ENCODE measurements at regions not wholly inside any gene's neighbourhood (a gene's known extent, or its start where the extent isn't known, plus 50 kb on each side); places are given as distances from the start of the nearest gene placed in this dataset.

GRCh38 chr5:2013301-2014057 lies 130.8 kb upstream of the IRX4 start:
- H3K36me3 ChIP-seq (ENCODE audit: insufficient read depth, low read length) = no peaks in the 10 kb centered on the region
- no peak overlapping the region for H2AFZ ChIP-seq (ENCODE audit: low read length)
- H3F3A ChIP-seq (ENCODE audit: insufficient read depth, low read length) = no peaks in the 10 kb centered on the region
- no peak overlapping the region for H3K27ac ChIP-seq (ENCODE audit: low read depth, low read length, poor library complexity, severe bottlenecking)
- H3K4me2 ChIP-seq (ENCODE audit: low read length) = no peak overlapping the region
- no peaks in the 10 kb centered on the region for H3K9me3 ChIP-seq (ENCODE audit: low read length)
- no peaks in the 10 kb centered on the region for H3K4me1 ChIP-seq (ENCODE audit: insufficient read depth, low read length, severe bottlenecking)
- H3K9ac ChIP-seq (ENCODE audit: low read length) = no peak overlapping the region
- no peaks in the 10 kb centered on the region for H3K9me2 ChIP-seq (ENCODE audit: low read depth, low read length)
- no peaks in the 10 kb centered on the region for H3K79me2 ChIP-seq (ENCODE audit: insufficient read depth, low read length)
- 0 out of 2 replicates have a peak, but pooled peaks cover 8% of the 10 kb centered on the region for H3K27me3 ChIP-seq (ENCODE audit: insufficient read depth, low read length)
- no peak overlapping the region for H3K4me3 ChIP-seq (ENCODE audit: low read depth, low read length, poor library complexity, severe bottlenecking)
- H4K20me1 ChIP-seq (ENCODE audit: insufficient read depth, low read length) = no peaks in the 10 kb centered on the region
- no peak for TF ChIP-seq EZH2 (IDR thresholded peaks at IDR 0.05; ENCODE audit: borderline replicate concordance, low read length)
- TF ChIP-seq, protein P1, sequence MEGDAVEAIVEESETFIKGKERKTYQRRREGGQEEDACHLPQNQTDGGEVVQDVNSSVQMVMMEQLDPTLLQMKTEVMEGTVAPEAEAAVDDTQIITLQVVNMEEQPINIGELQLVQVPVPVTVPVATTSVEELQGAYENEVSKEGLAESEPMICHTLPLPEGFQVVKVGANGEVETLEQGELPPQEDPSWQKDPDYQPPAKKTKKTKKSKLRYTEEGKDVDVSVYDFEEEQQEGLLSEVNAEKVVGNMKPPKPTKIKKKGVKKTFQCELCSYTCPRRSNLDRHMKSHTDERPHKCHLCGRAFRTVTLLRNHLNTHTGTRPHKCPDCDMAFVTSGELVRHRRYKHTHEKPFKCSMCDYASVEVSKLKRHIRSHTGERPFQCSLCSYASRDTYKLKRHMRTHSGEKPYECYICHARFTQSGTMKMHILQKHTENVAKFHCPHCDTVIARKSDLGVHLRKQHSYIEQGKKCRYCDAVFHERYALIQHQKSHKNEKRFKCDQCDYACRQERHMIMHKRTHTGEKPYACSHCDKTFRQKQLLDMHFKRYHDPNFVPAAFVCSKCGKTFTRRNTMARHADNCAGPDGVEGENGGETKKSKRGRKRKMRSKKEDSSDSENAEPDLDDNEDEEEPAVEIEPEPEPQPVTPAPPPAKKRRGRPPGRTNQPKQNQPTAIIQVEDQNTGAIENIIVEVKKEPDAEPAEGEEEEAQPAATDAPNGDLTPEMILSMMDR (IDR thresholded peaks at IDR 0.05; ENCODE audit: low read length) = no peak

DNA sequence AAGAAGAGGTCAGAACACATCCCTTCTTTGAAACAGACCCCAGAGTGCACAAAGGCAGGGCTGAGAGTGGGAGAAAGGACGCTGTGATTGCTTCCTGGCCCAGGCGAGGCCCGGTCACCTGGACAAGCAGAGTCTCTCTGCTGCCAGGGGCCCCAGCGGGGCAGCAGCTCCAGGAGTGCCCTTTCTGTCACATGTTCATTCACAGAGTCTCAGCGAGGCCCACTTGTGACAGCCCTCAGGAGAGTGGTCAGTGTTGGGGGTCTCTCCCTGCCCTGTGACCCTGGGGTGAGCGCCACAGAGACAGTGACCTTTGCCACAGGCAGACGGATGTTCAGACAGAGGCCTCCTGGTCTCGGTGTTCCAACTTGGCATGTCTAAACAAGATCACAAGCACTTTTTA lies 130.2 kb upstream of the IRX4 start:
- no peak overlapping the region for H3K27ac ChIP-seq (ENCODE audit: low read depth, low read length, poor library complexity, severe bottlenecking)
- H3K79me2 ChIP-seq (ENCODE audit: insufficient read depth, low read length) = no peaks in the 10 kb centered on the region
- no peaks in the 10 kb centered on the region for H3K36me3 ChIP-seq (ENCODE audit: insufficient read depth, low read length)
- no peak overlapping the region for H3K4me3 ChIP-seq (ENCODE audit: low read depth, low read length, poor library complexity, severe bottlenecking)
- TF ChIP-seq, protein P1 (IDR thresholded peaks at IDR 0.05; ENCODE audit: low read length) = no peak
- TF ChIP-seq EZH2 (IDR thresholded peaks at IDR 0.05; ENCODE audit: borderline replicate concordance, low read length) = no peak
- 0 out of 2 replicates have a peak, but pooled peaks cover 8% of the 10 kb centered on the region for H3K27me3 ChIP-seq (ENCODE audit: insufficient read depth, low read length)
- H3K9me2 ChIP-seq (ENCODE audit: low read depth, low read length) = no peaks in the 10 kb centered on the region
- H2AFZ ChIP-seq (ENCODE audit: low read length) = no peak overlapping the region
- H3K9me3 ChIP-seq (ENCODE audit: low read length) = no peaks in the 10 kb centered on the region
- H3K4me2 ChIP-seq (ENCODE audit: low read length) = no peak overlapping the region
- H3F3A ChIP-seq (ENCODE audit: insufficient read depth, low read length) = no peaks in the 10 kb centered on the region
- no peaks in the 10 kb centered on the region for H4K20me1 ChIP-seq (ENCODE audit: insufficient read depth, low read length)
- no peak overlapping the region for H3K9ac ChIP-seq (ENCODE audit: low read length)
- H3K4me1 ChIP-seq (ENCODE audit: insufficient read depth, low read length, severe bottlenecking) = no peaks in the 10 kb centered on the region

DNA sequence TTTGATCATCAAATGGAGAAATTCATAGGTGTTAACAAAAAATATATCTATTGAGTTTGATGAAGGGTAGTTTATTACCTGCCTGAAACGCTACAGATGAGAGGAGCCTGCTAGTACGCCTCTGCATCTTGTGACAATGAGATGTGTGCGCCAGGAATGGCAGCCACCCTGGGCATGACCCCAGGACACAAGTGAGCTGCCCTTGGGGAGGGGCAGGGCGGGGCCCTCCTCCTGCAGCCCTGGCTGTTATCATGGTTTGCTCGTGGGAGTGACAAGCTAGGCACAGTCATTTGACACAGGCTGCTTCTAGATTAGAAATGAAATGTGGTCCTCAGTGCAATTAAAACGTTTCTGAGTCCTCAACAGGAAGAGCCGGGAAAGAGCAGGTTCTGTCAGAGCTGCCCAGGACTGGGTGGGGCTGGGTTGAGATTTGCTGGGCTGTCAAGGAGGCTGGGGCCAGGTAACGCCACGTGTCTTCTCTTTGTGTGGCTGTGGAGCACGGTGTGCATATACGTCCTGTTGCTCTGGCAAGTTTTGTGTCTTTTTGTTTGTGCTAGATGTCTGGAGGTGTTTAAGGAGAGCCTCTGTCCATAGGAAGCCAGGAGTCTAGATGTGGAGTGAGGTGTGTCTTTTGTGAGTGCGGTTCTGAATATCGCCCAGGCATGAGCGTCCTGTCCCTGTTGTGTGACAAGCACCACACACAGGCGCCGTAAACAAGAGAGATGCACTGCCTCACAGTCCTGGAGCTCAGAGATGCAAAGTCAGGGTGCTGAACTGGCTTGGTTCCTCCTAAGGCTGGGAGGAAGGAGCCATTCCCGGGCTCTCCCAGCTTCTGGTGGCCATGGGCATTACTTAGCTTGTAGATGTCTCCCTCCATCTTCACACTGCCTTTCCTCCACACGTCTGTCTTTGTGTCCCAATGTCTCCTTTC lies 129.0 kb upstream of the IRX4 start:
- H3F3A ChIP-seq (ENCODE audit: insufficient read depth, low read length) = no peaks in the 10 kb centered on the region
- H3K9me2 ChIP-seq (ENCODE audit: low read depth, low read length) = no peaks in the 10 kb centered on the region
- H3K9me3 ChIP-seq (ENCODE audit: low read length) = no peaks in the 10 kb centered on the region
- no peak overlapping the region for H3K4me3 ChIP-seq (ENCODE audit: low read depth, low read length, poor library complexity, severe bottlenecking)
- no peaks in the 10 kb centered on the region for H3K79me2 ChIP-seq (ENCODE audit: insufficient read depth, low read length)
- H3K4me1 ChIP-seq (ENCODE audit: insufficient read depth, low read length, severe bottlenecking) = no peaks in the 10 kb centered on the region
- no peak overlapping the region for H3K9ac ChIP-seq (ENCODE audit: low read length)
- H3K27me3 ChIP-seq (ENCODE audit: insufficient read depth, low read length) = 0 out of 2 replicates have a peak, but pooled peaks cover 8% of the 10 kb centered on the region
- TF ChIP-seq, protein P1 (IDR thresholded peaks at IDR 0.05; ENCODE audit: low read length) = no peak
- TF ChIP-seq EZH2 (IDR thresholded peaks at IDR 0.05; ENCODE audit: borderline replicate concordance, low read length) = no peak
- H4K20me1 ChIP-seq (ENCODE audit: insufficient read depth, low read length) = no peaks in the 10 kb centered on the region
- no peak overlapping the region for H3K4me2 ChIP-seq (ENCODE audit: low read length)
- H2AFZ ChIP-seq (ENCODE audit: low read length) = no peak overlapping the region
- no peak overlapping the region for H3K27ac ChIP-seq (ENCODE audit: low read depth, low read length, poor library complexity, severe bottlenecking)
- H3K36me3 ChIP-seq (ENCODE audit: insufficient read depth, low read length) = no peaks in the 10 kb centered on the region

All from OCI-LY1 (cell line).